ENCODE measurements at regions not wholly inside any gene's neighbourhood (a gene's known extent, or its start where the extent isn't known, plus 50 kb on each side); places are given as distances from the start of the nearest gene placed in this dataset.

GRCh38 chr10:21053953-21054690, 157.0 kb upstream of the NEBL start:
- no peak for TF ChIP-seq EZH2 (IDR thresholded peaks at IDR 0.05; ENCODE audit: borderline replicate concordance, low read length)
- TF ChIP-seq, protein P1, sequence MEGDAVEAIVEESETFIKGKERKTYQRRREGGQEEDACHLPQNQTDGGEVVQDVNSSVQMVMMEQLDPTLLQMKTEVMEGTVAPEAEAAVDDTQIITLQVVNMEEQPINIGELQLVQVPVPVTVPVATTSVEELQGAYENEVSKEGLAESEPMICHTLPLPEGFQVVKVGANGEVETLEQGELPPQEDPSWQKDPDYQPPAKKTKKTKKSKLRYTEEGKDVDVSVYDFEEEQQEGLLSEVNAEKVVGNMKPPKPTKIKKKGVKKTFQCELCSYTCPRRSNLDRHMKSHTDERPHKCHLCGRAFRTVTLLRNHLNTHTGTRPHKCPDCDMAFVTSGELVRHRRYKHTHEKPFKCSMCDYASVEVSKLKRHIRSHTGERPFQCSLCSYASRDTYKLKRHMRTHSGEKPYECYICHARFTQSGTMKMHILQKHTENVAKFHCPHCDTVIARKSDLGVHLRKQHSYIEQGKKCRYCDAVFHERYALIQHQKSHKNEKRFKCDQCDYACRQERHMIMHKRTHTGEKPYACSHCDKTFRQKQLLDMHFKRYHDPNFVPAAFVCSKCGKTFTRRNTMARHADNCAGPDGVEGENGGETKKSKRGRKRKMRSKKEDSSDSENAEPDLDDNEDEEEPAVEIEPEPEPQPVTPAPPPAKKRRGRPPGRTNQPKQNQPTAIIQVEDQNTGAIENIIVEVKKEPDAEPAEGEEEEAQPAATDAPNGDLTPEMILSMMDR (conservative IDR thresholded peaks at IDR 0.05 in 1 of 2, IDR thresholded peaks at IDR 0.05 in 1 of 2; ENCODE audit: extremely low read depth in 1 of 2, insufficient read depth in 1 of 2, low read depth in 1 of 2, low read length in 2 of 2), result no peak

All from mammary epithelial cell (primary cell).